LNCaP clone FGC (cell line): ENCODE measurements at regions not wholly inside any gene's neighbourhood (a gene's known extent, or its start where the extent isn't known, plus 50 kb on each side); places are given as distances from the start of the nearest gene placed in this dataset.

Source experiments
- DNase-seq: peaks from one replicate; pipeline ENCODE4 v3.0.0-alpha.2; 2011; ENCODE audit warnings: low read depth
- H3K4me3 ChIP-seq: 2 replicates; pipeline ENCODE4 v1.5.1; 2011; ENCODE audit warnings: mild to moderate bottlenecking, low read depth, low read length, control low read depth
- TF ChIP-seq, protein P1 (sequence below): IDR thresholded peaks from 2 replicates; pipeline ENCODE4 v1.5.1; 2012; ENCODE audit warnings: mild to moderate bottlenecking; ENCODE audit not compliant: control insufficient read depth, insufficient read depth; ENCODE audit errors: extremely low read depth

DNA sequence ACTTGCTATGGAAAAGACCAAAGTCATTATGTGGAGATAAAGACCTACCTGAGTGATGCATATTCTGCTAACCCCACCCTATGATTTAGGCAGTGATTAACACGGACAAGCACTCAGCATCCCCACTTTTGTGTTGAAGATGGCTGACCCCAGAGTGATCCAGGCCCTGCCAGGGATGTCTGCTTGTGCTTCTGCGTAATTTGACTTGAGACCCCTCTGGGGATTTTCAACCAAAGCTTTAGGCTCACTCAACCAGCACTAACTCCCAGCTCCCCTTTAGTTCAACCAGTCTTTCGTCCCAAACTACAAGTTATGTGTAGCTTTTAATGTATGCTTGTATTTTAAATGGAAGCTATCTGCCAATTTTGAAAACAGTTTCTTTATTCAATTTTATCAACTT is 538.0 kb upstream of the ID4 start:
- TF ChIP-seq, protein P1, sequence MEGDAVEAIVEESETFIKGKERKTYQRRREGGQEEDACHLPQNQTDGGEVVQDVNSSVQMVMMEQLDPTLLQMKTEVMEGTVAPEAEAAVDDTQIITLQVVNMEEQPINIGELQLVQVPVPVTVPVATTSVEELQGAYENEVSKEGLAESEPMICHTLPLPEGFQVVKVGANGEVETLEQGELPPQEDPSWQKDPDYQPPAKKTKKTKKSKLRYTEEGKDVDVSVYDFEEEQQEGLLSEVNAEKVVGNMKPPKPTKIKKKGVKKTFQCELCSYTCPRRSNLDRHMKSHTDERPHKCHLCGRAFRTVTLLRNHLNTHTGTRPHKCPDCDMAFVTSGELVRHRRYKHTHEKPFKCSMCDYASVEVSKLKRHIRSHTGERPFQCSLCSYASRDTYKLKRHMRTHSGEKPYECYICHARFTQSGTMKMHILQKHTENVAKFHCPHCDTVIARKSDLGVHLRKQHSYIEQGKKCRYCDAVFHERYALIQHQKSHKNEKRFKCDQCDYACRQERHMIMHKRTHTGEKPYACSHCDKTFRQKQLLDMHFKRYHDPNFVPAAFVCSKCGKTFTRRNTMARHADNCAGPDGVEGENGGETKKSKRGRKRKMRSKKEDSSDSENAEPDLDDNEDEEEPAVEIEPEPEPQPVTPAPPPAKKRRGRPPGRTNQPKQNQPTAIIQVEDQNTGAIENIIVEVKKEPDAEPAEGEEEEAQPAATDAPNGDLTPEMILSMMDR: no peak
- no peak overlapping the region for H3K4me3 ChIP-seq
- no peak for DNase-seq

DNA sequence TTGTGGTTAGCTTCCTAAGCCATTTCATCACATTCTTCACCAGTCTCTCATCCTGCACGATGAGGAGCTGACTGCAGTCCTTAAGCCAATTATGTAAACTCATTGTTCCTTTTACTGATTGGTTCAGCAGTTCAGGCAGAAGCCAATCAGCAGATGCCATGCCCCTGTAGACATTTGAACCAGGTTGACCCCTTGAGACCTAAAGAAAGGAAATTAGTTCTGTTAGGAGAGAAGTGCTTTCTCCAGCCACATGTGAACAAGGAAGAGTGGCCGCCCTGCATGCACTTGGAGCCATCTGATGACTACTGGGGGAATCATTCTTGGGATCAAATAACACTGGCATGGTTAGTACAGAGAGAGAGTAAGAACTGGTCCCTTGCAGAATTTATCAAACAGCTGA is 535.2 kb upstream of the ID4 start:
- TF ChIP-seq, protein P1: no peak
- no peak for DNase-seq

DNA sequence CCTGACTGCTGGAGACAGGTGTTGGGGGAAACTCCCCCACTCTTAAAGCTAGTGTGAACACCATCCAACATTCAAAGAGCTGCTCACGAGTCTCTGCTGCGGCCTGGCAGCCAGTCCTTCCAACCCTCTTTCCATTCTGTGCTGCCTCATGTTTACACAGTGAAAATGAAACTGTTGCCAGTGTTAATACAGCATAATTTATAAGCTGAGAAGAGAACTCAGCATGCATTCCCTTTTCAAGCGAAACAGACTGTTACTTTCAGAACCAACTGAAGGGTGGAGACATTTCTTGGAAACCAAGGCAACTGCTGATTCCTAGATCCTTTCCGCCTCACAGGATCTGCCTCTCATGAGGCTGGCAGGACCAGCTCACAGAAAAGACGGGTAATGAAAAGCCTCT is 533.8 kb upstream of the ID4 start:
- H3K4me3 ChIP-seq: no peak overlapping the region
- DNase-seq: peak; percentile 36
- TF ChIP-seq, protein P1: no peak

More for the DNA sequence above, 535.2 kb upstream of the ID4 start:
- no peak overlapping the region for H3K4me3 ChIP-seq

DNA sequence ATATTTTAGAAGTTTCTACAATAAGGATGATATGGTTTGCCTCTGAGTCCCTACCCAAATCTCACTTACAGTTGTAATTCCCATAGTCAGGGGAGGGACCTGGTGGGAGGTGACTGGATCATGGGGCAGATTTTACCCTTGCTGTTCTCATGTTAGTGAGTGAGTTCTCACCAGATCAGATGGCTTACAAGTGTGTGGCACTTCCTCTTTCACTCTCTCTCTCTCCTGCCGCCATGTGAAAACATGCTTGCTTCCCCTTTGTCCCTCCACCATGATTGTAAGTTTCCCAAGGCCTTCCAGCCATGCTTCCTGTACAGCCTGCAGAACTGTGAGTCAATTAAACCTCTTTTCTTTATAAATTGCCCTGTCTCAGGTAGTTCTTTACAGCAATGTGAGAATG is 527.5 kb upstream of the ID4 start:
- no peak overlapping the region for H3K4me3 ChIP-seq
- no peak for DNase-seq
- TF ChIP-seq, protein P1: no peak

DNA sequence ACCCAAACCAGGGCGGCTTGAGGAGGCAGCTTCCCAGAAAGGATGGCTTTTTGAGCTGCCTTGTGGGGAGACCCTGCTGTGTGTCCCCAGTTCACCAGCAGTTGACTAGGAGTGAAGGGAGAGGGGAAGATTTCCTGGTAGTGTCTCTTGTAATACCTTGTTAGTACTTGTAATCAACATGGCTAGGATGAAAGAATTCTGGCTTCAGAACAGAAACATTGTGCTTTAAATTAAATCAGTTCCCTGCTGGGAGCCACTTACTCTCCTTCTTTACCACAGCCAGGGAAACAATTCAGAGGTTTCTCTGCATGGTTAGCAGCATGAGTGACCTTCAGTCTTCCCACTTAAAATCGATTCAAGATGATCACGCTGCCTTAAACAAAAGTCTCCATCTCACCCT is 525.4 kb upstream of the ID4 start:
- DNase-seq: no peak
- H3K4me3 ChIP-seq: no peak overlapping the region
- TF ChIP-seq, protein P1: no peak

DNA sequence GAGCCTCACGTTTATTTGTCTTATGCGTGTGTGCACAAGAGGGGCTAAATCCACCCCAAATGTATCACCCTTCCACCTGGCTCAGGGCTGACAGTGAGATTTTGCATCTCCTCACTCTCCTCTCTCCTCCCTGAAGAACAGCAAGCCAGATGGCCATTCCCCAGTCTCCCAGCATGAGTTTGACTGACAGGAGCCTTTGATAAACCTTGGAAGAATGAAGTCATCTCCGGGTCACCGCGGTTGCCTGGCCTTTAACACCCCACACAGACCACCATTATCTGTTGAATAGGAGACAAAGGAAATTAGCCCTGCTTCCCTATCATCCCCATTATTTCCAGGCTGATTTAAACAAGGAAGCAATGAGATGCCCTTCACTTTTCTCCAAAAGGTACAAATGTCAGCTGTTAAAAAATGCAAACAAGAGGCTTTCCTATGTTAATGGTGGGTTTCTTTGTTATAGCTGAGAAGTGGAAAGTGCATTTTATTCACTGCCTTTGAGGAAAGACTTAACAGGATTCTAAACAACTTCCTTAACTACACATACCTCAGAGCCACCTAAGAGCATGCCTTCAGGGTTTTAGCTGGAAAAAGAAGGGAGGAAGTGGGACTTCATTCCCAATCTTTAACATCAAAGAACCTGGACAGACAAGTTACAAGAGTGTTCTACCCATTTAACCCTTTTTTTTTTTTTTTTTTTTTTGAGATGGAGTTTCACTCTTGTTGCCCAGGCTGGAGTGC is 524.8 kb upstream of the ID4 start:
- DNase-seq: no peak
- H3K4me3 ChIP-seq: no peak overlapping the region
- TF ChIP-seq, protein P1: no peak

DNA sequence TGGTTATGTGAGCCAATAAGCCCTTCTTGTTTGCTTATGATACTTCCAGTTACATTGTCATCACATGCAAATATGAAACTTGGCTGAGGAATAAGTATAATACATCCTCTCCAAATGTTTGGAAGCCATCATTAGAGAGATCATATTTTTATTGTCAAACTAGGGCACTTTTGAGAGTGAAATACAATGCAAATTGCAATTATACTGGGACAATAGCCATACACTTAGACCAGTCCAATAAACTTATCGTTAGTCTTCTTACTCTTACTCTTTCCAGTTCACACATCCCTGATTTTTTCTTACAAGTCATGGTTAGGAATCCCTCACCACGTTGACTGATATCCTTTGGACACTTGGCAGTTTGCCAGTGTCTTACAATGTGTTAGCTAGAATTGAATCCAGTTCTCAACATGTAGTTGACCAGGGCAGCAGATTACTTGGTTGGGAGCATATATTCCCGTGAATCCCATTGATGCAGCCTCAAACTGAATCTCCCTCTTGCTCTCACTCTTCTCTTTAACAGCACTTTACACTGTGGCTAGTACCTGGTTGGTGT is 519.7 kb upstream of the ID4 start:
- no peak overlapping the region for H3K4me3 ChIP-seq
- no peak for DNase-seq
- TF ChIP-seq, protein P1: no peak
